ENCODE measurements at regions not wholly inside any gene's neighbourhood (a gene's known extent, or its start where the extent isn't known, plus 50 kb on each side); places are given as distances from the start of the nearest gene placed in this dataset.

GRCh38 chr3:176430244-176431037 is 766.8 kb downstream of the TBL1XR1 start:
- peak; percentile 59 for DNase-seq (ENCODE audit: low read depth)

GRCh38 chr3:176428552-176428951 is 768.7 kb downstream of the TBL1XR1 start:
- no peak for DNase-seq (ENCODE audit: low read depth)

GRCh38 chr3:176426371-176426770 is 770.9 kb downstream of the TBL1XR1 start:
- no peak for DNase-seq (ENCODE audit: low read depth)

GRCh38 chr3:176416870-176417269 is 780.4 kb downstream of the TBL1XR1 start:
- no peak for DNase-seq (ENCODE audit: low read depth)

- DNase-seq (ENCODE audit: low read depth), result no peak
Measured at GRCh38 chr3:176415661-176416295, 781.5 kb downstream of the TBL1XR1 start.

GRCh38 chr3:176412771-176413170 is 784.5 kb downstream of the TBL1XR1 start:
- no peak for DNase-seq (ENCODE audit: low read depth)

- no peak for DNase-seq (ENCODE audit: low read depth)
Measured at GRCh38 chr3:176403531-176403930, 793.8 kb downstream of the TBL1XR1 start.

- no peak for DNase-seq (ENCODE audit: low read depth)
Measured at GRCh38 chr3:176401211-176401610, 796.1 kb downstream of the TBL1XR1 start.

GRCh38 chr3:176399193-176399592 is 798.1 kb downstream of the TBL1XR1 start:
- no peak for DNase-seq (ENCODE audit: low read depth)

- no peak for DNase-seq (ENCODE audit: low read depth)
Measured at GRCh38 chr3:176395240-176395639, 802.0 kb downstream of the TBL1XR1 start.

- DNase-seq (ENCODE audit: low read depth), result no peak
Measured at GRCh38 chr3:176378789-176379188, 818.5 kb downstream of the TBL1XR1 start.

- no peak for DNase-seq (ENCODE audit: low read depth)
Measured at GRCh38 chr3:176376531-176376930, 820.8 kb downstream of the TBL1XR1 start.

- no peak for DNase-seq (ENCODE audit: low read depth)
Measured at GRCh38 chr3:176375519-176375918, 821.8 kb downstream of the TBL1XR1 start.

GRCh38 chr3:176362191-176362731 is 835.0 kb downstream of the TBL1XR1 start:
- DNase-seq (ENCODE audit: low read depth), result no peak

GRCh38 chr3:176359211-176359610 is 838.1 kb downstream of the TBL1XR1 start:
- DNase-seq (ENCODE audit: low read depth), result no peak

GRCh38 chr3:176357891-176358290 is 839.4 kb downstream of the TBL1XR1 start:
- no peak for DNase-seq (ENCODE audit: low read depth)

GRCh38 chr3:176354843-176355242 is 842.4 kb downstream of the TBL1XR1 start:
- no peak for DNase-seq (ENCODE audit: low read depth)

GRCh38 chr3:176352716-176353334 is 844.5 kb downstream of the TBL1XR1 start:
- peak; percentile 4 for DNase-seq (ENCODE audit: low read depth)

GRCh38 chr3:176351408-176351807 is 845.9 kb downstream of the TBL1XR1 start:
- DNase-seq (ENCODE audit: low read depth), result peak; percentile 9

- no peak for DNase-seq (ENCODE audit: low read depth)
Measured at GRCh38 chr3:176349706-176350105, 847.6 kb downstream of the TBL1XR1 start.

GRCh38 chr3:176347424-176348146 is 849.7 kb downstream of the TBL1XR1 start:
- no peak for DNase-seq (ENCODE audit: low read depth)

- DNase-seq (ENCODE audit: low read depth), result no peak
Measured at GRCh38 chr3:176341963-176342362, 855.3 kb downstream of the TBL1XR1 start.

All from iris pigment epithelial cell (primary cell).